ENCODE measurements at regions not wholly inside any gene's neighbourhood (a gene's known extent, or its start where the extent isn't known, plus 50 kb on each side); places are given as distances from the start of the nearest gene placed in this dataset.
"Not testable (repeated sequence)": the region's sequence is repeated elsewhere in the genome, so short reads cannot be mapped to it uniquely, and the experiment has no call there.

DNA sequence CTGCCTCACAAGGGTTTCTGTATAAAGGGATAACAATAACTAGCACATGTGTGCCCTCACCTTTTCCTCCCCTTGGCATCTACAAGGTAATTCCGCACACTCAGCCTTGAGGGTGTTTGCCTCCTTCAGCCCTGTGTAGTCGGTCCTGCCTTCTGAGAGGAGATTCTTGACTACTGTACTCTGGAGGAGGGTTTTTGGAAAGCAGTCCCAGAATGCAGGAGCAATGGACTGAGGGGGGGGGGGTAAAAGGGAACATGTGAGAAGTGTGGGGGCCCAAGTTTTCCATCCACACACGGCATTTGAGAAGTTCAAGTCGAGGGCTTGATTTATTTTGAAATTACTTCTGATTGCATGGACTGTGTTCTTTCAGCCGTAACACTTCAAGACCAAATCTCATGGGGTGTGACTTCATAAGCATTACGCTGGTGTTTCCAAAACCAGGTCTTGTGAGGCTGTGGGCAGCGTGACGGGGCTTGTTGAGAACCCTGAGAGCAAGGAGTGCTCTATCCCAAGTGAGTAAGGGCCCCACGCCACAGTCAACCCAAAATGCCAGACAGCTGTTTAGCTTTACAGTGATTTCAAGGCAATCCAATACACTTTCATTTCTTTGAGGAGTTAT, 198.7 kb upstream of the MEIS1 start:
- no peak overlapping the region for H3K4me3 ChIP-seq
- H3K36me3 ChIP-seq = no peaks in the 10 kb centered on the region
- H3K9me3 ChIP-seq = no peaks in the 10 kb centered on the region
- DNase-seq = no peak
- peaks cover 3% of the 10 kb centered on the region; the same call in 1 of the 2 replicates for H3K27me3 ChIP-seq

GRCh38 chr2:66235428-66235827, 199.5 kb upstream of the MEIS1 start:
- no peak for DNase-seq
- Histone ChIP-seq H3K4me3 (no peak overlapping the region), H3K27me3 (peaks cover 3% of the 10 kb centered on the region; the same call in 1 of the 2 replicates), H3K9me3 (no peaks in the 10 kb centered on the region), H3K36me3 (no peaks in the 10 kb centered on the region)

DNA sequence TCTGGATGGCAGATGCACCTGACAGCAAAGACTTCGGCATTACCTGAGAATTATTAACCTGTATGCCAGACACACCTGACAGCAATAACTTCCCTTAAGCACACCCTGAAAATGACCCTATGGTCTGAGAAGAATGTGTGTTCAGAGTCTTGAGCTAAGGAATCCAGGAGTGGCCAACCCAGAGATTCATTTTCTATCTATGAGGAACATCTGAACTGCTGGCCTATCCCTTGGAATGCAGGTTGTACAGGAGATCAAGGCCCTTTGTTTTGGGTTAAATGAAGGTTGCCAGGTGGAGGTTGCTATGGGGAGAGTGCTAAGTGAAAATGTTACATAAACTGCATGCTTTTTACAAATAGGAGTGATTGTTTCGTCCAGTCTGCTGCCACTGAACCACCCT, 200.9 kb upstream of the MEIS1 start:
- DNase-seq = no peak
- Histone ChIP-seq H3K36me3 (no peaks in the 10 kb centered on the region), H3K9me3 (no peaks in the 10 kb centered on the region), H3K4me3 (no peak overlapping the region), H3K27me3 (peaks cover 6% of the 10 kb centered on the region; the same call in 1 of the 2 replicates)

- Histone ChIP-seq H3K4me3 (no peak overlapping the region), H3K27me3 (peaks cover 17% of the 10 kb centered on the region; the same call in 1 of the 2 replicates), H3K36me3 (no peaks in the 10 kb centered on the region), H3K9me3 (no peaks in the 10 kb centered on the region)
- DNase-seq = no peak
Measured at GRCh38 chr2:66228128-66228547, 206.8 kb upstream of the MEIS1 start.

DNA sequence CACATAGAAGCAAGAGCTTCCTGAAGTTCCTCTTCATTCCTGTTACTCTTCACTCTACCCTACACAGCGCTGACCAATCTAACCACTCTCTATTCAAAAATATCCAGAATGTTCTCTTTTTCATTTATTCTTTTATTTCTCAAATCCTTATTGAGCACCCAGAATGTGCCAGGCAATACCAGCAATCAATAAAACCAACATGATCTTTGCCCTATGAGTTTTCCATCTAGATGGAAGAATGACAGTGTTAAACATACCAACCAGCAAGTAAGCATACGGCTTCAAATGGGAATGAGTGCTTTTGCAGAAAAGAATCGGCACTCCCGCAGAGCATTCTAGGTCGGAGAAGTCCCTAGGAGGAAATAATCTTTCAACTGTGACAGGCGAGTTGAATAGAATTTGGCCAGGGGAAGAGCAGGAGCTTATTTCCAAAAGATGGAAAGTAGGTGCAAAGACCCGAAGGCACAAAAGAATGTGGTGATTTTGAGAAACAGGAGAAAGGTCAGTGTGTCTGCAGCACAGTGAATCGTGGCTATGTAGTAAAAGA, 217.8 kb upstream of the MEIS1 start:
- peaks cover 34% of the 10 kb centered on the region for H3K27me3 ChIP-seq

DNA sequence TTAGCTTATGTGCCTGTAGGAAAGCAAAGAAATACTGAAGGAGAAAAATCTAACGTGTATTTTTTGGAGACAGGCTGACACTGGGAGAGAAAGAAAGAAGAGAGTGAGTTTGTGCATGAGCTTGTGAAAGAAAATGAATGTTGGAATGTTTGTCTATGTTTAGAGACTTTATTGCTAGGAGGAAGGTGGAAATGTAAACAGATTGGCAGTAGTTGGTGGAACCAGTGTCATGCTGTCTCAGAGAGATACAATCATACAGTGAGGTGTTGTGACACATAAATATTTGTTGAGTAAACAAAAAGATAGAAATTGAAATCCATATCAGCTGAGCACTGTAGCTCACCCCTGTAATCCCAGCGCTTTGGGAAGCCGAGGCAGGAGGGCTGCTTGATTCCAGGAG, 222.2 kb upstream of the MEIS1 start:
- Histone ChIP-seq H3K4me3 (no peak overlapping the region), H3K9me3 (no peaks in the 10 kb centered on the region), H3K27me3 (peaks cover 16% of the 10 kb centered on the region), H3K36me3 (no peaks in the 10 kb centered on the region)
- no peak for DNase-seq

More for the DNA sequence above, 217.8 kb upstream of the MEIS1 start:
- DNase-seq = no peak
- Histone ChIP-seq H3K9me3 (no peaks in the 10 kb centered on the region), H3K4me3 (no peak overlapping the region), H3K36me3 (no peaks in the 10 kb centered on the region)

DNA sequence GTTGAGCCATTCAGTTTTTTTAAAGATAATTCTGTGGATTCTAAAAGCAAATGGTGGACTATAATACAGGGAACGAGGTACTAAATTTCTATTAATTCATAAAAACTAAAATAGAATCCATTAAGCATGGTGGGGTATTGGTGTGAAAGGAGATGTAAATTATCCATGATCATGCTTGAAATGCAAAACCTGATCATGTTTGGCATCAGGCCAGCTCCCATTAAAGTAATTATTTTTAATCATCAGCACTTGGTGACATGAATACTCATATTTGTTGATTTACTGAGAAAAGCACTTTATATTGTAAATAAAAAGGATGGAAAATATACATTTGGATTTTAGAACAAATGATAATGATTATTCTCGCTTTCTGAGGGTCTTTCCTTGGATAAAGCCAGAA, 232.3 kb upstream of the MEIS1 start:
- no peak overlapping the region for H3K4me3 ChIP-seq
- DNase-seq = no peak
- no peaks in the 10 kb centered on the region for H3K27me3 ChIP-seq
- H3K9me3 ChIP-seq = no peaks in the 10 kb centered on the region; the same call in 1 of the 2 replicates
- no peaks in the 10 kb centered on the region for H3K36me3 ChIP-seq

DNA sequence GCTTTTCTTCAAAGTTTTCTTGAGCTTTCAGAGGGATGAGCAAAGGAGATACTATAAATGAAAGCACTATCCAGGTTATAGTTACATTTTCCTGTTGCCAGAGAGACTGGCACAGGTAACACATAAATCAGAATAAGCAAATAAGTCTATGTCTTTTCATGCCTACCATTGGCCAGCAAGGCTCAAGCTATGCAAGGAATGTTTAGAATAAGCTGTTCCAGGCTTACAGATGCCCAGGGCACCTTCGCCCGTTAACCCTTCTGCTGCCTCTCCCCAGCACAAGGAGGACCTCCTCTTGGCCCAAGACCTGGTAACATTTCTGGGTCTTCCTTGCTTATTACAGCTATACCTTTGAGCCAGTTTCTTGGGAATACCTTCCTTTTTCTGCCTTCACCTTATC, 233.7 kb upstream of the MEIS1 start:
- H3K9me3 ChIP-seq = no peaks in the 10 kb centered on the region; the same call in 1 of the 2 replicates

GRCh38 chr2:66198873-66199272, 236.1 kb upstream of the MEIS1 start:
- no peak for DNase-seq
- H3K4me3 ChIP-seq = no peak overlapping the region
- no peaks in the 10 kb centered on the region for H3K36me3 ChIP-seq
- H3K9me3 ChIP-seq = no peaks in the 10 kb centered on the region
- H3K27me3 ChIP-seq = no peaks in the 10 kb centered on the region

More for the DNA sequence above, 233.7 kb upstream of the MEIS1 start:
- Histone ChIP-seq H3K36me3 (no peaks in the 10 kb centered on the region), H3K4me3 (no peak overlapping the region), H3K27me3 (no peaks in the 10 kb centered on the region)
- DNase-seq = no peak

- DNase-seq = no peak
- H3K4me3 ChIP-seq = no peak overlapping the region
- H3K27me3 ChIP-seq = no peaks in the 10 kb centered on the region
- H3K9me3 ChIP-seq = no peaks in the 10 kb centered on the region
- H3K36me3 ChIP-seq = no peaks in the 10 kb centered on the region
Measured at GRCh38 chr2:66192888-66193287, 242.0 kb upstream of the MEIS1 start.

DNA sequence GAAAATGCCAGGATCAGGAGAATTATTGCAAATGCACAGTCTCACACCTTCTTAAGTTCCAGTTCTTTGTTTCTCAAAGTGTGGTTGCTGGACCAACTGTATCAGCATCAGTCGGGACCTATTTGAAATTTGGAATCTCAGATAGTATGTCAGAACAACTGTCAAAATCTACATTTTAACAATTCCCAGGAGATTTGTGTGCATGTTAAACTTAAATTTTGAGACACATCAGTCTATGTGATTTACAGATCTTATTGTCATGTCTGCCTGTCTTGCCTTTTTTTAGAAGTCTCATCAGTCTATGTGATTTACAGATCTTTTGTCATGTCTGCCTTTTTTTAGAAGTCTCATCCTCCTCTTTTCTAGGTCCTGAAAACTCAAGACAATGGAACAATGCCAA, 243.6 kb upstream of the MEIS1 start:
- H3K4me3 ChIP-seq = no peak overlapping the region
- no peaks in the 10 kb centered on the region for H3K27me3 ChIP-seq
- no peaks in the 10 kb centered on the region for H3K36me3 ChIP-seq
- no peak for DNase-seq
- H3K9me3 ChIP-seq = no peaks in the 10 kb centered on the region

- H3K36me3 ChIP-seq = no peaks in the 10 kb centered on the region
- H3K27me3 ChIP-seq = no peaks in the 10 kb centered on the region
- H3K4me3 ChIP-seq = no peak overlapping the region
- no peak for DNase-seq
- no peaks in the 10 kb centered on the region for H3K9me3 ChIP-seq
Measured at GRCh38 chr2:66189553-66189952, 245.4 kb upstream of the MEIS1 start.

GRCh38 chr2:66186537-66186936, 248.4 kb upstream of the MEIS1 start:
- H3K4me3 ChIP-seq = no peak overlapping the region
- no peaks in the 10 kb centered on the region for H3K36me3 ChIP-seq
- no peaks in the 10 kb centered on the region for H3K9me3 ChIP-seq
- no peak for DNase-seq
- no peaks in the 10 kb centered on the region for H3K27me3 ChIP-seq

- Histone ChIP-seq H3K9me3 (no peaks in the 10 kb centered on the region), H3K27me3 (no peaks in the 10 kb centered on the region), H3K36me3 (no peaks in the 10 kb centered on the region), H3K4me3 (no peak overlapping the region)
- DNase-seq = no peak
Measured at GRCh38 chr2:66185497-66186054, 249.3 kb upstream of the MEIS1 start.

GRCh38 chr2:66177128-66177796, 257.7 kb upstream of the MEIS1 start:
- not testable (repeated sequence) for H3K9me3 ChIP-seq, DNase-seq, H3K4me3 ChIP-seq, H3K27me3 ChIP-seq, H3K36me3 ChIP-seq

DNA sequence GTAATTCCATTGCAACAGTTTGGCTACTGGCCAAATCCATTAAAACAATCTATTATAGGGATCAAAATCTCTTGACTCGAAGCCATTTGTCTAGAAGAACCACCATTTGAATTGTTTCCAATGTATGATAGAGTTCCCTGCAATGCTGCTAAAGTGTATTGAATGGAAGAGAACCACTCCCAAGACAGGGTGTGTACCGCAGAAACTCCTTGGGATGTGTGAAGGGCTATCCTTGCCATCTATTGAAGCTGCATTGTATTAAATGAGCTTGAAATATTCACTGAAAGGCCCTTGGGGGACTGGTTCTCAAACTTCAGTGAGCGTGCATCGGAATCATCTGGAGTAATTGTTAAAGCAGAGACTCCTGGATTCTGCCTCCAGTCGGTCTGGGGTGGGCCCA, 260.4 kb upstream of the MEIS1 start:
- Histone ChIP-seq H3K9me3 (no peaks in the 10 kb centered on the region), H3K27me3 (no peaks in the 10 kb centered on the region; the same call in 1 of the 2 replicates), H3K36me3 (no peaks in the 10 kb centered on the region), H3K4me3 (no peak overlapping the region)
- DNase-seq = no peak

DNA sequence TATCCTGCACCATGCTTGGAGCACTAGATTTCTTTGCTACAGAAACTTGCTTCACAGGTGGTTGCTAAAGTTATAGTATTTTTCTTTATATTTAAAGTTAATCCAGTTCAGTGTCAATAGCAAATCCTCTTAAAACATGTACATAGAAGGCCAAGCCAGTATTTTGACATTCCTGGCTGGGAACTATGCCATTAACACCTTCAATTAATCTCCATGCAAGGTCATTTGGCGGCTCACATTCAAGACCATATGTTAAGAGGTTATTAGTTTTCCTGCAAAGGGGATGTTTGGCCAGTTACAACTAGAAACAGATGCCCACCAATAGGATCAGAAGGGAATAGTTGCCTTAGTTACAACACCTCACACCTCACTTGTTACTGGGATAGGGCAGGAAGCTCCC, 261.3 kb upstream of the MEIS1 start:
- H3K36me3 ChIP-seq = no peaks in the 10 kb centered on the region
- H3K9me3 ChIP-seq = no peaks in the 10 kb centered on the region
- no peaks in the 10 kb centered on the region; the same call in 1 of the 2 replicates for H3K27me3 ChIP-seq
- DNase-seq = no peak
- H3K4me3 ChIP-seq = no peak overlapping the region
